Esophagus squamous epithelium (tissue), 4 donors: ENCODE measurements at regions not wholly inside any gene's neighbourhood (a gene's known extent, or its start where the extent isn't known, plus 50 kb on each side); places are given as distances from the start of the nearest gene placed in this dataset.

Source experiments
- POLR2A ChIP-seq, 4 donors: fragments of 450-650 bp; IDR thresholded peaks; one replicate each; pipeline ENCODE4 v1.6.1; 2017; ENCODE audit warnings: antibody characterized with exemption in 4 of 4, mild to moderate bottlenecking in 4 of 4, moderate library complexity in 3 of 4
- TF ChIP-seq, protein P1 (sequence below), 6 experiments: fragments of 450-650 bp in 4 of 6; fragments of 200-600 bp in 2 of 6; sonication (generic) in 2 of 6; IDR thresholded peaks; one replicate each; pipeline ENCODE4 v1.5.1; 2016 to 2019; ENCODE audit warnings: antibody characterized with exemption in 6 of 6, mild to moderate bottlenecking in 4 of 6, moderate library complexity in 4 of 6

DNA sequence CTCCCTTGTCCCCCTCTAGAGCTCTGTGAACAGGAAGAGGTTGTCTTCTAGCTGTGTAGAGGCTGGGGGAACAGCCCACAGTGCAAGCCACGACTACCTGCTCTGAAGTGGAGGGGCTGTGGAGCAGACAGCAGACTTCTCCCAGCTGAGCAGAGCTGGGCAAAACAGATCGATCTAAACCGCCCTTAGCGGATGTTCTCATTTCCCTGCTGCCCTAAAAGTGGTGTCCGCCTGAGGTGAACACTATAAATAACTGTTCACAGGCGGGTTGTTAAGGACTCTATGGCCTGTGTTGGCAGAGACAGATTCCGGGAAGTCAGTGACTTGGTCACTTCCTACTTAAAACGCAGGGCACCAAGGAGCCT, 203.2 kb downstream of the RHOU start:
- TF ChIP-seq POLR2A (IDR thresholded peaks at IDR 0.05), result no peak
- TF ChIP-seq, protein P1, sequence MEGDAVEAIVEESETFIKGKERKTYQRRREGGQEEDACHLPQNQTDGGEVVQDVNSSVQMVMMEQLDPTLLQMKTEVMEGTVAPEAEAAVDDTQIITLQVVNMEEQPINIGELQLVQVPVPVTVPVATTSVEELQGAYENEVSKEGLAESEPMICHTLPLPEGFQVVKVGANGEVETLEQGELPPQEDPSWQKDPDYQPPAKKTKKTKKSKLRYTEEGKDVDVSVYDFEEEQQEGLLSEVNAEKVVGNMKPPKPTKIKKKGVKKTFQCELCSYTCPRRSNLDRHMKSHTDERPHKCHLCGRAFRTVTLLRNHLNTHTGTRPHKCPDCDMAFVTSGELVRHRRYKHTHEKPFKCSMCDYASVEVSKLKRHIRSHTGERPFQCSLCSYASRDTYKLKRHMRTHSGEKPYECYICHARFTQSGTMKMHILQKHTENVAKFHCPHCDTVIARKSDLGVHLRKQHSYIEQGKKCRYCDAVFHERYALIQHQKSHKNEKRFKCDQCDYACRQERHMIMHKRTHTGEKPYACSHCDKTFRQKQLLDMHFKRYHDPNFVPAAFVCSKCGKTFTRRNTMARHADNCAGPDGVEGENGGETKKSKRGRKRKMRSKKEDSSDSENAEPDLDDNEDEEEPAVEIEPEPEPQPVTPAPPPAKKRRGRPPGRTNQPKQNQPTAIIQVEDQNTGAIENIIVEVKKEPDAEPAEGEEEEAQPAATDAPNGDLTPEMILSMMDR (IDR thresholded peaks at IDR 0.05), result no peak
